Gastroesophageal sphincter (tissue), 3 donors: ENCODE measurements at regions not wholly inside any gene's neighbourhood (a gene's known extent, or its start where the extent isn't known, plus 50 kb on each side); places are given as distances from the start of the nearest gene placed in this dataset.

Experiments
- POLR2A ChIP-seq, 2 donors: fragments of 450-650 bp; IDR thresholded peaks; one replicate each; pipeline ENCODE4 v1.6.1; 2017; ENCODE audit warnings: antibody characterized with exemption in 2 of 2, mild to moderate bottlenecking in 2 of 2, moderate library complexity in 1 of 2
- POLR2AphosphoS5 ChIP-seq: sonication (generic); formaldehyde crosslinking; IDR thresholded peaks from one replicate; pipeline ENCODE4 v1.6.1; 2017; ENCODE audit warnings: antibody characterized with exemption
- TF ChIP-seq, protein P1 (sequence below), 4 experiments: fragments of 200-600 bp in 2 of 4; fragments of 450-650 bp in 2 of 4; sonication (generic) in 1 of 4; IDR thresholded peaks; one replicate each; pipeline ENCODE4 v1.5.1; 2017 to 2019; ENCODE audit warnings: antibody characterized with exemption in 4 of 4, mild to moderate bottlenecking in 2 of 4, moderate library complexity in 2 of 4

DNA sequence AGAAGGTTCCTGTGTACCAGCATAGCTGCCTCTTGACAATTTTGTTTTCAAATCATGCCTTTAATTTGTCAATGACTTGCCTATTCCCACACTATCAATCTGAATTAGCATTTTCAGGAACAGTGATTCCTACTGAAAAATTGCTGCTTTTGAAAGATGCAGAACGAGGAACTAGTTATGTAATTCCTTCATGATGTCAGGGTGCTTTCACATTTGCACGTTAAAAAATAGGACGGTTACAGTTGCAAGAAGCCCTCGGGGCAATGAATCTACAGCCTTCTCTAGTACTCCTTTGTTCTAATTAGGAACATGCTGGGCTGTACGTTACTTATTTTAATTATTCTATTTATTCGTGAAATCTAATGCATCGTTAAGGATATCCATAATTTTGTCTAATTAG lies 253.9 kb downstream of the OTUD1 start:
- TF ChIP-seq, protein P1, sequence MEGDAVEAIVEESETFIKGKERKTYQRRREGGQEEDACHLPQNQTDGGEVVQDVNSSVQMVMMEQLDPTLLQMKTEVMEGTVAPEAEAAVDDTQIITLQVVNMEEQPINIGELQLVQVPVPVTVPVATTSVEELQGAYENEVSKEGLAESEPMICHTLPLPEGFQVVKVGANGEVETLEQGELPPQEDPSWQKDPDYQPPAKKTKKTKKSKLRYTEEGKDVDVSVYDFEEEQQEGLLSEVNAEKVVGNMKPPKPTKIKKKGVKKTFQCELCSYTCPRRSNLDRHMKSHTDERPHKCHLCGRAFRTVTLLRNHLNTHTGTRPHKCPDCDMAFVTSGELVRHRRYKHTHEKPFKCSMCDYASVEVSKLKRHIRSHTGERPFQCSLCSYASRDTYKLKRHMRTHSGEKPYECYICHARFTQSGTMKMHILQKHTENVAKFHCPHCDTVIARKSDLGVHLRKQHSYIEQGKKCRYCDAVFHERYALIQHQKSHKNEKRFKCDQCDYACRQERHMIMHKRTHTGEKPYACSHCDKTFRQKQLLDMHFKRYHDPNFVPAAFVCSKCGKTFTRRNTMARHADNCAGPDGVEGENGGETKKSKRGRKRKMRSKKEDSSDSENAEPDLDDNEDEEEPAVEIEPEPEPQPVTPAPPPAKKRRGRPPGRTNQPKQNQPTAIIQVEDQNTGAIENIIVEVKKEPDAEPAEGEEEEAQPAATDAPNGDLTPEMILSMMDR (IDR thresholded peaks at IDR 0.05), result no peak
- no peak for TF ChIP-seq POLR2A (IDR thresholded peaks at IDR 0.05)
- TF ChIP-seq POLR2AphosphoS5, result no peak
